ENCODE measurements at regions not wholly inside any gene's neighbourhood (a gene's known extent, or its start where the extent isn't known, plus 50 kb on each side); places are given as distances from the start of the nearest gene placed in this dataset.

DNA sequence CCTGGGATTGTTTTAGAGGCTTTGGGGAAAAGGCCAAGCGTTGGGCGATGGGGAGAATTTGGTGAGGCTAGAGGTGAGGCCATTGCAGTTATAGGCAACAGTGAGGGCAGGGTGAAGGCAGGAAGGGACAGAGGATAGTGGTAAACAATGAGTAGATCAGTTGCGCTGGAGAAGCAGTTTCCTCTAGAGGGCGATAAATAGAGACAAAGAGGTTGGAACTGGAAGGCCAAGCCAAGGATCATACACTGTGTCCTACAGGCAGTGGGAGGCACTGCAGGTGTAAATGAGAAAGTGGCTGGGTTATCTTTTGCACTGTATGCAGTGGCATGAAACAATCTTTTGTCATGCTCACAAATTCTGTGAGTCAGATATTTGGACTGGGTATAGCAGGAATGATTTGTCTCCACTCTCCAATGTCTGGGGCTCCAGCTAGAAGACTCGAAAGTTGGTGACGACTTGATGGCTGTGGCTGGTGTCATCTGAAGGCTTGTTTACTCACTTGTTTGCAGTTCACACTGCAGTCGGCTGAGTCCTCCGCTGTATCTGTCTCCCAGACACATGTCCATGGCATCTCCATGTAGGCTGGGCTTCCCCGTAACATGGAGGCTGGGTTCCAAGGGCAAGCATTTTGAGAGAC, 82.1 kb downstream of the TNP1 start:
- peak; percentile 82 for DNase-seq (ENCODE audit: low read depth)
- TF ChIP-seq CTCF (IDR thresholded peaks at IDR 0.05; ENCODE audit: low read depth, low read length) = peak; percentile 97
- TF ChIP-seq, protein P1, sequence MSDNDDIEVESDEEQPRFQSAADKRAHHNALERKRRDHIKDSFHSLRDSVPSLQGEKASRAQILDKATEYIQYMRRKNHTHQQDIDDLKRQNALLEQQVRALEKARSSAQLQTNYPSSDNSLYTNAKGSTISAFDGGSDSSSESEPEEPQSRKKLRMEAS (IDR thresholded peaks at IDR 0.05; ENCODE audit: low read depth, low read length) = no peak
- H3K4me3 ChIP-seq (ENCODE audit: low read depth, low read length) = no peak overlapping the region

GRCh38 chr2:216776066-216776850, 80.9 kb upstream of the IGFBP5 start:
- no peak for DNase-seq (ENCODE audit: low read depth)
- TF ChIP-seq POLR2A (IDR thresholded peaks at IDR 0.05; ENCODE audit: extremely low read depth, insufficient read length) (no peak), CTCF (IDR thresholded peaks at IDR 0.05; ENCODE audit: low read depth, low read length) (no peak), MYC (IDR thresholded peaks at IDR 0.05; ENCODE audit: low read depth, low read length) (no peak)
- TF ChIP-seq, protein P1 (IDR thresholded peaks at IDR 0.05; ENCODE audit: low read depth, low read length) = no peak

DNA sequence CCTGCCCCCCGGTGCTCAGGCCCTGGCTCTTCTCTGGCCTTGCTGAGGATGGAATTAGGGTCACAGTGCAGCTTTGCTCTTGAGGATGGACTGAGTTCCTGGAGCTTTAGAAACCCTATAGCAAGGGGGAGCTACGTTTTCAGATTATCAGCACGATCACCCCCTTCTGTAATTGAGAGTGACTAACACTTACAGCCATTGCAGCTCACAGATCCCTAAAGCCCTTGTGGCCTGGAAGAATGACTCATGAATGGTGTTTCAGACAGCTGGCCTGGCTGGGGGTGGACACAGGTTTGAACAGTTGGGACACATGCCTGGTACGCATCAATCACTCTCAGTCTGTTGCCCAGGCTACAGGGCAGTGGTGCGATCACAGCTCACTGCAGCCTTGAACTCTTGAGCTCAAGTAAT, 79.7 kb upstream of the IGFBP5 start:
- DNase-seq (ENCODE audit: low read depth) = peak; percentile 55
- H3K4me3 ChIP-seq (ENCODE audit: low read depth, low read length) = no peak overlapping the region
- TF ChIP-seq POLR2A (IDR thresholded peaks at IDR 0.05; ENCODE audit: extremely low read depth, insufficient read length) (no peak), CTCF (IDR thresholded peaks at IDR 0.05; ENCODE audit: low read depth, low read length) (no peak), MYC (IDR thresholded peaks at IDR 0.05; ENCODE audit: low read depth, low read length) (no peak)
- TF ChIP-seq, protein P1 (IDR thresholded peaks at IDR 0.05; ENCODE audit: low read depth, low read length) = no peak

More at GRCh38 chr2:216776066-216776850, 80.9 kb upstream of the IGFBP5 start:
- H3K4me3 ChIP-seq (ENCODE audit: low read depth, low read length) = no peak overlapping the region

DNA sequence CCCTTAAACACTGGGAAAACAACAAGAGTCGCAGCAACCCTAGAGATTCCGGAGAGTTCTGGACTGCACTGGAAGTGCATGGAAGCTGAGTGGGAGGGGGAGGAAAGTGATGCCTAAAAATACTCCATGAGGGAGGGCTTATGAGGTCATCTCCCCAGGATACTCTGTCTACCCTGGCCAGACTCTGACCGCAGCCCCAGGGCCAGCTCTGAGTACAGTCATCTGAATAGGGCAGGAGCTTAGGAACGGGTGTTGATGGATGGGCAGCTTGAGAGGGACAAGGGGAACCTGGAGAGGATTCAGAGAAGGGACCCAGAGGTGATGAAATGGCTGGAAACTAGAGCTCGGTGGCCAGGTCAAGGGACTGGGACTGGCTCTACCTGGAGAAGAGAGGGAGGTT, 79.3 kb upstream of the IGFBP5 start:
- H3K4me3 ChIP-seq (ENCODE audit: low read depth, low read length) = no peak overlapping the region
- TF ChIP-seq, protein P1 (IDR thresholded peaks at IDR 0.05; ENCODE audit: low read depth, low read length) = no peak
- TF ChIP-seq CTCF (IDR thresholded peaks at IDR 0.05; ENCODE audit: low read depth, low read length) (no peak), POLR2A (IDR thresholded peaks at IDR 0.05; ENCODE audit: extremely low read depth, insufficient read length) (no peak), MYC (IDR thresholded peaks at IDR 0.05; ENCODE audit: low read depth, low read length) (no peak)
- DNase-seq (ENCODE audit: low read depth) = no peak

- no peak overlapping the region for H3K4me3 ChIP-seq (ENCODE audit: low read depth, low read length)
- DNase-seq (ENCODE audit: low read depth) = no peak
- TF ChIP-seq POLR2A (IDR thresholded peaks at IDR 0.05; ENCODE audit: extremely low read depth, insufficient read length) (no peak), MYC (IDR thresholded peaks at IDR 0.05; ENCODE audit: low read depth, low read length) (no peak), CTCF (IDR thresholded peaks at IDR 0.05; ENCODE audit: low read depth, low read length) (no peak)
- TF ChIP-seq, protein P1 (IDR thresholded peaks at IDR 0.05; ENCODE audit: low read depth, low read length) = no peak
Observed at GRCh38 chr2:216774180-216774579, 78.8 kb upstream of the IGFBP5 start.
